Liver (tissue), 8 donors: ENCODE measurements at regions not wholly inside any gene's neighbourhood (a gene's known extent, or its start where the extent isn't known, plus 50 kb on each side); places are given as distances from the start of the nearest gene placed in this dataset.

Experiments
- DNase-seq: peaks from one replicate; pipeline ENCODE4 v3.0.0-alpha.2; 2017; ENCODE audit warnings: low spot score
- H3K27ac ChIP-seq, 2 donors: one replicate each; pipeline ENCODE4 v1.7.0; 2013; ENCODE audit warnings: inconsistent platforms in 2 of 2, low read length in 2 of 2, control low read depth in 1 of 2, low read depth in 1 of 2, mild to moderate bottlenecking in 1 of 2
- H3K27me3 ChIP-seq, 4 donors: one replicate each; pipeline versions ENCODE4 v1.6.1 to v1.7.0; 2013; ENCODE audit warnings: low read length in 3 of 4, inconsistent platforms in 1 of 4, mild to moderate bottlenecking in 1 of 4, moderate library complexity in 1 of 4; ENCODE audit not compliant: control insufficient read depth in 4 of 4, insufficient read depth in 4 of 4
- H3K36me3 ChIP-seq, 4 donors: one replicate each; pipeline versions ENCODE4 v1.6.1 to v1.7.0; 2013; ENCODE audit warnings: low read length in 3 of 4, mild to moderate bottlenecking in 3 of 4, low read depth in 1 of 4, moderate library complexity in 1 of 4; ENCODE audit not compliant: control insufficient read depth in 4 of 4, insufficient read depth in 3 of 4
- H3K4me1 ChIP-seq, 4 donors: one replicate each; pipeline versions ENCODE4 v1.6.1 to v1.7.0; 2013; ENCODE audit warnings: low read length in 3 of 4, mild to moderate bottlenecking in 3 of 4, moderate library complexity in 1 of 4; ENCODE audit not compliant: control insufficient read depth in 4 of 4, insufficient read depth in 4 of 4
- H3K4me3 ChIP-seq, 3 donors: one replicate each; pipeline versions ENCODE4 v1.6.1 to v1.7.0; 2013; ENCODE audit warnings: low read length in 3 of 3, control low read depth in 1 of 3, low read depth in 1 of 3, mild to moderate bottlenecking in 1 of 3
- H3K9ac ChIP-seq, 2 donors: one replicate each; pipeline ENCODE4 v1.7.0; 2013; ENCODE audit warnings: low read length in 2 of 2, mild to moderate bottlenecking in 2 of 2, moderate library complexity in 2 of 2, control low read depth in 1 of 2, low read depth in 1 of 2
- H3K9me3 ChIP-seq, 4 donors: one replicate each; pipeline versions ENCODE4 v1.6.1 to v1.7.0; 2013; ENCODE audit warnings: low read length in 3 of 4; ENCODE audit not compliant: control insufficient read depth in 4 of 4
- ATF3 ChIP-seq: IDR thresholded peaks from 2 replicates; pipeline ENCODE4 v1.6.1; 2016; ENCODE audit warnings: antibody characterized with exemption
- CTCF ChIP-seq: fragments of 150-350 bp; IDR thresholded peaks from 2 replicates; pipeline ENCODE4 v1.5.1; 2017; ENCODE audit warnings: improper control_type of control experiment, low read depth, low read length; ENCODE audit not compliant: missing input control
- EGR1 ChIP-seq, 2 donors: IDR thresholded peaks; 2 replicates each; pipeline ENCODE4 v1.6.1; 2016 to 2018; ENCODE audit warnings: antibody characterized with exemption in 2 of 2, low read depth in 2 of 2
- FOXA2 ChIP-seq: IDR thresholded peaks from 2 replicates; pipeline ENCODE4 v1.6.1; 2016; ENCODE audit warnings: antibody characterized with exemption
- GABPA ChIP-seq, 2 donors: IDR thresholded peaks in 1 of 2; conservative IDR thresholded peaks in 1 of 2; 2 replicates each; pipeline ENCODE4 v1.6.1; 2016; ENCODE audit warnings: antibody characterized with exemption in 2 of 2, mild to moderate bottlenecking in 1 of 2, moderate library complexity in 1 of 2
- HNF4A ChIP-seq, 2 donors: conservative IDR thresholded peaks; 2 replicates each; pipeline ENCODE4 v1.6.1; 2016; ENCODE audit warnings: antibody characterized with exemption in 2 of 2, mild to moderate bottlenecking in 2 of 2
- MAX ChIP-seq: IDR thresholded peaks from 2 replicates; pipeline ENCODE4 v1.6.1; 2016; ENCODE audit warnings: antibody characterized with exemption
- NR2F2 ChIP-seq: IDR thresholded peaks from 2 replicates; pipeline ENCODE4 v1.6.1; 2016; ENCODE audit warnings: antibody characterized with exemption
- RAD21 ChIP-seq, 2 donors: IDR thresholded peaks; 2 replicates each; pipeline ENCODE4 v1.6.1; 2016; ENCODE audit warnings: antibody characterized with exemption in 2 of 2, mild to moderate bottlenecking in 2 of 2
- REST ChIP-seq: IDR thresholded peaks from 2 replicates; pipeline ENCODE4 v1.6.1; 2016; ENCODE audit warnings: antibody characterized with exemption, mild to moderate bottlenecking
- RXRA ChIP-seq, 2 donors: IDR thresholded peaks; 2 replicates each; pipeline ENCODE4 v1.6.1; 2017 to 2018; ENCODE audit warnings: antibody characterized with exemption in 2 of 2, mild to moderate bottlenecking in 1 of 2
- TAF1 ChIP-seq: conservative IDR thresholded peaks from 2 replicates; pipeline ENCODE4 v1.6.1; 2016; ENCODE audit warnings: antibody characterized with exemption, mild to moderate bottlenecking
- YY1 ChIP-seq: IDR thresholded peaks from 2 replicates; pipeline ENCODE4 v1.6.1; 2016; ENCODE audit warnings: antibody characterized with exemption, mild to moderate bottlenecking
- ZBTB33 ChIP-seq: IDR thresholded peaks from 2 replicates; pipeline ENCODE4 v1.6.1; 2016; ENCODE audit warnings: antibody characterized with exemption
- WGBS: extraction: QIAGEN DNeasy Blood & Tissue Kit; methylation state at CpG from one replicate; pipeline ENCODE4 v1.1.7; 2013; 5-methylcytosine and 5-hydroxymethylcytosine counted together
- donor health status: healthy.
- donor health status: healthy.
- donor health status: healthy.
- donor health status: healthy.
- donor health status: healthy.

GRCh38 chr6:4593951-4594350 lies 182.3 kb upstream of the CDYL start:
- no peak for DNase-seq
- 84% methylated on average over 1 of the region's 1 CpG for WGBS
- Histone ChIP-seq H3K4me3 (no peak overlapping the region), H3K27me3 (peaks cover 0 to 4% (median 0%) of the 10 kb centered on the region in 4 donors), H3K9me3 (no peaks in the 10 kb centered on the region), H3K4me1 (no peaks in the 10 kb centered on the region), H3K9ac (no peak overlapping the region), H3K27ac (no peak overlapping the region), H3K36me3 (no peaks in the 10 kb centered on the region)
- TF ChIP-seq ZBTB33 (no peak), EGR1 (IDR thresholded peaks at IDR 0.05; ENCODE audit: low read depth in 2 of 2) (no peak), RAD21 (IDR thresholded peaks at IDR 0.05) (no peak)

GRCh38 chr6:4592026-4592425 lies 184.2 kb upstream of the CDYL start:
- no peaks in the 10 kb centered on the region for H3K36me3 ChIP-seq
- TF ChIP-seq YY1 (no peak), CTCF (no peak), FOXA2 (no peak), GABPA (IDR thresholded peaks at IDR 0.05 in 1 of 2, conservative IDR thresholded peaks at IDR 0.05 in 1 of 2) (no peak), MAX (no peak), ATF3 (no peak), HNF4A (conservative IDR thresholded peaks at IDR 0.05) (no peak), EGR1 (IDR thresholded peaks at IDR 0.05; ENCODE audit: low read depth in 2 of 2) (no peak), NR2F2 (no peak), RAD21 (IDR thresholded peaks at IDR 0.05) (no peak), ZBTB33 (no peak), RXRA (IDR thresholded peaks at IDR 0.05) (no peak), REST (no peak), TAF1 (no peak)
- H3K27ac ChIP-seq, result no peak overlapping the region
- WGBS, result 86% methylated on average over 2 of the region's 2 CpGs
- no peaks in the 10 kb centered on the region for H3K4me1 ChIP-seq
- H3K27me3 ChIP-seq, result no peaks in the 10 kb centered on the region
- H3K4me3 ChIP-seq, result no peak overlapping the region
- H3K9me3 ChIP-seq, result no peaks in the 10 kb centered on the region
- no peak for DNase-seq
- no peak overlapping the region for H3K9ac ChIP-seq
